NCI-H524 treated with DMSO at 0.1 percent for 48 hours (cell line): ENCODE measurements at regions not wholly inside any gene's neighbourhood (a gene's known extent, or its start where the extent isn't known, plus 50 kb on each side); places are given as distances from the start of the nearest gene placed in this dataset.
A peak's percentile ranks its signal among the peaks of the same experiment; 100 is the strongest.
"Not testable (repeated sequence)": the region's sequence is repeated elsewhere in the genome, so short reads cannot be mapped to it uniquely, and the experiment has no call there.

Experiments used
- DNase-seq: peaks from one replicate; lab custom pipeline; 2025; lab: John Stamatoyannopoulos, UW

GRCh38 chr15:31487811-31488436 lies 161.3 kb downstream of the KLF13 start:
- peak; percentile 6 for DNase-seq

GRCh38 chr15:31488437-31489204 lies 162.0 kb downstream of the KLF13 start:
- DNase-seq = peak; percentile 49

- no peak for DNase-seq
These were observed 162.6 kb downstream of the KLF13 start for GRCh38 chr15:31489281-31489680.

- no peak for DNase-seq
These were observed 163.4 kb downstream of the KLF13 start for GRCh38 chr15:31489801-31490646.

GRCh38 chr15:31494786-31495185 lies 168.2 kb downstream of the KLF13 start:
- DNase-seq = no peak

GRCh38 chr15:31495281-31495680 lies 168.6 kb downstream of the KLF13 start:
- DNase-seq = no peak

GRCh38 chr15:31497838-31498237 lies 171.2 kb downstream of the KLF13 start:
- DNase-seq = no peak

GRCh38 chr15:31498329-31498728 lies 171.7 kb downstream of the KLF13 start:
- no peak for DNase-seq

GRCh38 chr15:31498756-31499155 lies 172.1 kb downstream of the KLF13 start:
- DNase-seq = no peak

GRCh38 chr15:31499236-31499952 lies 172.8 kb downstream of the KLF13 start:
- no peak for DNase-seq

GRCh38 chr15:31499953-31500765 lies 173.5 kb downstream of the KLF13 start:
- DNase-seq = no peak

GRCh38 chr15:31500766-31501449 lies 174.3 kb downstream of the KLF13 start:
- DNase-seq = no peak

- DNase-seq = no peak
These were observed 175.0 kb downstream of the KLF13 start for GRCh38 chr15:31501536-31502157.

GRCh38 chr15:31502541-31503229 lies 176.1 kb downstream of the KLF13 start:
- DNase-seq = no peak

- DNase-seq = no peak
These were observed 176.6 kb downstream of the KLF13 start for GRCh38 chr15:31503256-31503655.

GRCh38 chr15:31503758-31504461 lies 177.3 kb downstream of the KLF13 start:
- DNase-seq = no peak

- DNase-seq = no peak
These were observed 177.8 kb downstream of the KLF13 start for GRCh38 chr15:31504462-31504839.

GRCh38 chr15:31507573-31507972 lies 180.9 kb downstream of the KLF13 start:
- not testable (repeated sequence) for DNase-seq

- no peak for DNase-seq
These were observed 182.0 kb downstream of the KLF13 start for GRCh38 chr15:31508656-31509055.
